ENCODE measurements at regions not wholly inside any gene's neighbourhood (a gene's known extent, or its start where the extent isn't known, plus 50 kb on each side); places are given as distances from the start of the nearest gene placed in this dataset.

GRCh38 chr10:44180321-44181168 is 204.4 kb downstream of the CXCL12 start:
- intact Hi-C loops (cut with micrococcal nuclease): no loop called here

- intact Hi-C loops (cut with micrococcal nuclease): no loop called here
These were observed 206.0 kb downstream of the CXCL12 start for GRCh38 chr10:44178856-44179255.

DNA sequence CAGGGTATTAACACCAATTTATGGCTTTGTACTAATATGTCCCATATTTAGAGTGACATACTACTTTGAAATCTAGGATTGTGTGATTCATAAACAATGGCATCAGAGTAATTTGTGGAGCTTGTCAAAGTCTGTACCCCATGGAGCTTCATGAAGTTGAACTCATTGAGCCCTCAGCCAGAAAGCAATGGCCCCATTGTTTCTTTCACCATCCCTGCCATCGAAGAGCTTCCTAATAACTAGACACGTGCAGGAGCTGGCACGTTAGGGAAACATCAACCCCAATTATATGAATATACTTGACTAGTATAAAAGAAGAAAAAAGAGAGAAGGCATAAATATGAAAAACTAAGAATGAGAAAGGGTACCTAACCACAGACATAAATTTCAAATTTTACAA is 206.6 kb downstream of the CXCL12 start:
- intact Hi-C loops (cut with micrococcal nuclease): no loop called here

GRCh38 chr10:44177610-44178009 is 207.3 kb downstream of the CXCL12 start:
- intact Hi-C loops (cut with micrococcal nuclease): no loop called here

DNA sequence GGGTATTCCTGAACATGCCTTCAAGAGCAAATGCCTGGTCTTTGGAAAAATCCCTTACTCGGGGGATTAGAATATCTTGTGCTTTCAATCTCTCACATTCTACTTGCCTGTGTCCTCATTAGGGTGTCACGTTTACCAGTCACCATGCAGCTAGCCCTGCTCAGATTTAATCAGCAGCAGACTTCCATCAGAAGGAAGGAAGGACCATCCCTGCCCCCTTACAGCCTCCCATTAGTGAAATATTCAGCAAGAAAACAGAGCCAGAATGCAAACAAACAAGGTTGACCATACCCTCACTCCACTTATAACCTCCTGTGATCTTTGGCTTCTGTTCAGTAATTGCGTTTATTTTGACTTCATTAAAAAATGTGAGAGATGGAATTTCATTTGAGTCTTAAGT is 208.6 kb downstream of the CXCL12 start:
- intact Hi-C loops (cut with micrococcal nuclease): no loop called here

GRCh38 chr10:44173608-44173894 is 211.3 kb downstream of the CXCL12 start:
- intact Hi-C loops (cut with micrococcal nuclease): no loop called here

DNA sequence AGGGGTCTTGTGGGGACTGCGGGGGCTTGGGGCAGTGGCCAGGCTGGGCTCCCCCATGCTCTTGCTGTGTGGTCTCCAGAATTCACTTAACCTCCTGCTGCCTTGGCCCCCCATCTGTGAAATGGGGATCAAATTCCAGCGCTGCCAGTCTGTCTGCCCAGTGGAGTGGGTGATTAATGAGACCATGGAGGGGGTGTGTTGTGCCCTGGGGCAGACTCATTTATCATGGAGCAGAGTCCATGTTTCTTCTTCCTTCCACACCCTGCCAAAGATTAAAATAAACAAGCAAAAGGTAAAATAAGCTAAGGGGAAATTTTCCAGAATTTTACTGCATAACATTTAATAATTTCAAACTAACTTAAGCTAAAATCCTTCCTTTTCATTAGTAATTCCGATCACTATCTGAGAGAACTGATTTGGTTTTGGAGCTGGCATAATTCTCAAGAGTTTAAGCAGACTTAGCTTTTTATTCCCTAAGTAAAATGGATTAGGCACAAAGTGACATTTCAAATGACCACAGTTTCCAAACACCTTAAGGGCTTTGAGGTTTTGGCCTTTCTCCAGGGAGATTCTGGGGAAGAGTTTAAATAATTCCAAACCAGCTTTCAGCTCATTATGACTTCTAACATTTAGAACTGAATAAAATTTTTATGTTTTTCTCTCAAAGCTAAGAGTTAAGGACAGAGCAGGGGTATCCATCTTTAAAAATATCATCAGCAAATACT is 211.9 kb downstream of the CXCL12 start:
- intact Hi-C loops (cut with micrococcal nuclease): no loop called here

DNA sequence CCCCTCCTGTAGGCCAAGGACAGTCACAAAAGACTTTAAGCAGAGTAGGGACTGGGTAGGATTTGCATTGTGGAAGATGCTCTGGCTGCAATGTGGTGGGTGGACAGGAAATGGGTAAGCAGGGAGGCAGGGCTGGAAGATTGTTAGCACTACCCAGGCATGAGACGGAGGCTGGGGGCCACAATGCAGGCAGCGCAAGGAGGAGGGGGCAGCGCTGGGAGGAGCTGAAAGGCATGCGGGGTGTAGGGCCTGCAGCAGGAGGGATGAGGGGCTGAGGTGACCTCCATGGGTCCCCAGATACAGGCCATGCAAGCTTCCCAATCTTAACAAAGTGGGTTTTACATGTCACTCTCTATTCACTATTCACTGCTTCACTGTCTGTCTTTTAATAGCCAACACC is 213.1 kb downstream of the CXCL12 start:
- intact Hi-C loops (cut with micrococcal nuclease): no loop called here

DNA sequence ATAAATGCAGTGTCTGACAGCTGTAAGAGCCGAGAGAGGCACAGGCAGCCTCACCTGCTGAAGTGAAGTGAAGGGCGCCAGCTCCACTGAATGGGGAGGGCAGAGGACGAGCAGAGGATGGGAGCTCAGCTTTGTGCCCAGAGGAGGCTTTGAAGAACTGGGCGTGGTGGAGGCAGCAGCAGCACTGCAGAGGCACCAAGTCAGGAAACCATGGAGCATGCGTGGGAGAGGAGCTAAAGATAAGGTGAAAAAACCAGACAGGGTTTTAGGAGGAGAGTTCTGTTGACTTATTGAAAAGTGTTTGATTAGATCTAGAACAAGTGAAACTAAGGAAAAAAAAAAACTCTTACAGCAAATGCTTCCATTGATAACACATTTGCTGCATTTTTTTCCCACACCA is 216.4 kb downstream of the CXCL12 start:
- intact Hi-C loops (cut with micrococcal nuclease): no loop called here

DNA sequence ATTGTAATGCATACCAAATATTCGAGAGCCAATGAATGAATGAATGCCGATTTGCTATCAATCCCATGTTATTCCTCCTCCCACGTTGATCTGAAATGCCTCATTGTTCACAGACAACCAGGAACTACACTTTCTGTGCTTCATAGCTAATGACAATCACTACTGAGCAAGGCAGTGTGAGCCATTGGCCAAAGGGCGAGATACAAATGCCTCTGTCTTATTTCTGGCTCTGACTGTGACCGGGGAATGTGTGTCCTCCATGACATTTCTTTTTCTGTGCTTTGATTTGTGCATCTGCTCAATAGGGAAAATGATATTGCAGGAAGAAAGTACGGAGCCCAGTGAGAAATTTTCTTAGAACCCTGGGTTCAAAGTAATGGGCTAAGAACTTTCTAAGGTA is 217.1 kb downstream of the CXCL12 start:
- intact Hi-C loops (cut with micrococcal nuclease): no loop called here

DNA sequence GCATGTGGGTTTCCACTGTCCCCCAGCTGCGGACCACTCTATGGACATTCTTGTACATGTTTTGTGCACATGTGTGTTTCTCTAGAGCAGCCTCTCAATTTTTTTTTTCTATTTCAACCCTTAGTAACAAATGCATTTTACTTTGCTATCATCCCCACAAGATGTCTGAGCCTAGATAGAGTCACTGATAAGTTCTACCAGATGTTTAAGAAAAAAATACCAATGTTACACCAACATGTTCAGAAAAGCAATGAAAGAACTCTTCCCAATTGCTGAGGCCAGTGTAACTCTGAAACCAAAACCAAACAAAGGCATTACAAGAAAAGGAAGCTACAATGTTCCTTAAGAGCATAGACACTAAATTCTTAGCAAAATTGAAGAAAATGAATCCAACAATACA is 218.5 kb downstream of the CXCL12 start:
- intact Hi-C loops (cut with micrococcal nuclease): no loop called here

- intact Hi-C loops (cut with micrococcal nuclease): no loop called here
These were observed 220.5 kb downstream of the CXCL12 start for GRCh38 chr10:44164251-44164956.

DNA sequence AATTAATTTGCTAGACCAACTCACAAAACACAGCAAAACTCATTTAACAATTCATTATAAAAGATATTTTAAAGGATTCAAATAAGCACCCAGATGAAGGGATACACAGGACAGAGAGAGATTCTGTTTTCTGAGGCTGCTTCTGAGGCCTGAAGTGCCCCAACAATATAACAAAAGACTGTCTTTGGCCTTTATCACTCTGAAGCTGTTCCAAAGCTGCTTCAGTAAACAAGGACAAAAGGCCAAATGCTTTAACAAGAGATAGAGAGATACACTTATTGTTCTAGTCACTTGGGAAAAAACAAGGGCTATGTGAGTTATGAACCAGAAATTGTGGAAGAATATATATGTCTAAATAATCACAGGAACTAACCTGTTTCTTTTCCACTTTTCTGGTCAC is 223.7 kb downstream of the CXCL12 start:
- intact Hi-C loops (cut with micrococcal nuclease): no loop called here

GRCh38 chr10:44157574-44157973 is 227.3 kb downstream of the CXCL12 start:
- intact Hi-C loops (cut with micrococcal nuclease): no loop called here

DNA sequence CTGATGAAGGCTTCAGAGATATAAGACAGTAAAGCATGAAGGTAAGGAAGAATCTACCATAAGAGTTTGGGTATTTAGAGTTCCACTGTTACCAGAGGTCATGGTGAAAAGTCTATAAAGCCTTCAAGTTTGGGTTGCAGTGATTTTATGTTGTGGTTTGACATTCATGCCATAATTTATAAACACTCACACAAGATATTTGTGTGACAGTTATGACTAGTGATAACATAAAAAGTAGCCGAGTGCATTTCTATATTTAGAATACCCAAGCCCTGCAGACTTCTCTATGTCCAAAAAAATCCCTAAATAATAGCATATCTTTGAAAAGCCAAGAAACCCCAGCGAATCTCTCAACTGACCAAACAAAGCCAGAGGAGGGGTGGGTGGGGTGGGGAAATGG is 229.9 kb downstream of the CXCL12 start:
- intact Hi-C loops (cut with micrococcal nuclease): no loop called here

DNA sequence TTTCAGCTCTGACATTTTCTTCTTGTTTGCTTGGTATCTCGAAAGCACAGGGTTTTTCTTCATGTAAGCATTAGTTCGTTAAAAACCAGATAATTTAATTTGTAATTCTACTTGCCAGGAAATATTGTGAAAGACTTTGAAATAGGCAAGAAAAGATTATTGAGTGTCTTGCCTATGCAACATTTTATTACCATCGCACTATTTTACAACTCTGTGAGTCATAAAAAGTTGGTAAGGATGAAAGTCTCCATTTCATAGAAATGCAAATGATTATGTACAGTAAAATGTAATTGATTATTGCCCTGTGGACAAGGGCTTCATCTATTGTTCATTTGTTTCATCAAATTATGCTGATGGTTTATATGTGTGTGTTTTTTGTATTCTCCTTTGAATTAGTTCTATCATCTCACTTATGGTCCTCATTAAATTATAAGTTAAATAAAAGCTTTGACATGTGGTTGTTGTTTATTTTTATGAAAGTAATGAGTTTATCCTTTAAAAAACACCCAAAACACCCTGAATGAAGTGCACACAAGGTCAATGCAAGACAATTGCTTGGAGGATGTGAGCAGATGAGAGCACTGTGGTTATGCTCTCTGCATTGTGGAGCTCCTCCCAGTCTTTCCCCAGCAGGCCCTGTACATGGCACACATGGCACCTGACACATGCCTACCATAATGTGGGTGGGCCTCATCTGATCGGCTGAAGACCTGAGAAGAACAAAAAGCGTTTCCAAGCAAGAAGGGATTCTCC is 230.8 kb downstream of the CXCL12 start:
- intact Hi-C loops (cut with micrococcal nuclease): no loop called here

- intact Hi-C loops (cut with micrococcal nuclease): no loop called here
These were observed 241.3 kb downstream of the CXCL12 start for GRCh38 chr10:44143556-44143955.

DNA sequence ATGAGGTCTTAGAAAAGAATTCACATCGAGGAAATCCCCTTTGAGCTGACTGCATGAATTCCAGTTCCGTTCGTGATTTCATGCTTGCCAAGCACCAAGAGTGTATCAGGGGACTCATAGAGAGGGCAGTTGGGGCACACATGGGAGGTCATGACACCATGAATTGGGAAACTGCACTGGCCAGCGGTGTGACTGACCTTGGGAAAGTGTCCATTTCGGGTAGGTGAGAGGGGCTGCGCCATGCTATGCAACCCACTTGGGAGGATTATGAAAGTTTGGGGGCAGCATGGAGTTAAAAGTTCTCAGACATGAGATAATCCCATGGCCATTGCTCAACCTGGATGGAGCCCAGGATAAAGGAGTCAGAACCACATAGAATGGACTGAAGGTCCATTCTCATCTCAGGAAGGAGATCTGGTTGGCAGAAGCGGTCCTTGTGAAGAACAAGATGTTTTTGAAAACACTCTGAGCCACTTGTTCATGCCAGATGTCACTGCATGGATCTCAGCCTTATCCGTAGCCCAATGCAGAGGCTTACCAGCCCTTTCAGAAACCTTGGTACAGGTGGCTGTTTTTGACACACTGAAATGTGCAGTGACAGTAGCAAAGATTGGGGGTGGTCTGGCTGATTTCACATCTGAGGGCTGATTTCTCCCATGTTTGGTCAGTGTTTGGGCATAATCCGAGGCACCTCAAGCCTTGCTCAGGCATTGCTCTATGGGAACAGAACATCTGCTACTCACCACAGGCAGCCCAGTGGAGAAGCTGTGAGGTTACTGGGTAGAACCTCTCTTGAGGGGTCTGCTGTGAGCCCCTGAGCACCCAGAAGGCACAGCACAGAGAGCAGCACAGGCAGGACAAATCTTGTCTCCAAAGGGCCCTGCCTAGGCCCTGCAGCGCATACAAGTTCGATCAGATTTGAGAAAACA is 252.3 kb downstream of the CXCL12 start:
- intact Hi-C loops (cut with micrococcal nuclease): no loop called here

GRCh38 chr10:44126291-44126717 is 258.6 kb downstream of the CXCL12 start:
- intact Hi-C loops (cut with micrococcal nuclease): no loop called here

GRCh38 chr10:44125879-44126278 is 259.0 kb downstream of the CXCL12 start:
- intact Hi-C loops (cut with micrococcal nuclease): no loop called here

DNA sequence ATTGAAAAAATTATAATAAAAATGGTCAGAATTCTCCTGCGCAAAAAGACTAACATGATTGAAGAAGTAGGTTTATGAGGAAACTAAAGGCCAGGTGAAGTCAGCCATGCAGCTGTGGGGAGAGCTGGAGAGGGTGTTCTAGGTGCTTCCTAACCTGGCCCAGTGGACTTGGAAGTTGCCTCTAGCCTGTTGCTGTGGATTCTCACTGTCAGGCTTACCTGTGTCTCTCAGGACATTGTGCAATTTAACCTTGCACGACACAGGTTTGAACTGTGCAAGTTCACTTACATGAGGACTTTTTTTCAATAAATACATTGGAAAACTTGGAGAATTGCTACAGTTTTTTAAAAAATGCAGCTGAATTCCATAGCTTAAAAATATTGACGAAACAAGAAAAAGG is 266.4 kb downstream of the CXCL12 start:
- intact Hi-C loops (cut with micrococcal nuclease): no loop called here
